Right lobe of liver (tissue), 6 donors: ENCODE measurements at regions not wholly inside any gene's neighbourhood (a gene's known extent, or its start where the extent isn't known, plus 50 kb on each side); places are given as distances from the start of the nearest gene placed in this dataset.

Experiments used
- ATAC-seq, 4 donors: fragments of 200-7000 bp; cut with Tn5 transposase; one replicate each; pipeline ENCODE4 v1.9.1; 2020; ENCODE audit warnings: mild to moderate bottlenecking in 4 of 4, moderate library complexity in 4 of 4
- DNase-seq, 3 donors: peaks; one replicate each; pipeline ENCODE4 v3.0.0-alpha.2; 2020
- H3K27ac ChIP-seq, 3 donors: fragments of 200-600 bp; one replicate each; pipeline ENCODE4 v1.8.0; 2022
- H3K27me3 ChIP-seq, 2 donors: fragments of 200-600 bp; one replicate each; pipeline ENCODE4 v1.8.0; 2022
- H3K36me3 ChIP-seq, 4 donors: fragments of 200-600 bp; sonication (generic) in 1 of 4; one replicate each; pipeline versions ENCODE4 v1.5.1 to v1.8.0; 2017 to 2022; ENCODE audit warnings: control low read depth in 1 of 4
- H3K4me1 ChIP-seq, 4 donors: fragments of 200-600 bp; sonication (generic) in 1 of 4; one replicate each; pipeline versions ENCODE4 v1.5.1 to v1.8.0; 2017 to 2022; ENCODE audit warnings: control low read depth in 1 of 4
- H3K4me3 ChIP-seq, 3 donors: fragments of 200-600 bp; one replicate each; pipeline ENCODE4 v1.8.0; 2022
- H3K9me3 ChIP-seq, 4 donors: fragments of 200-600 bp; sonication (generic) in 1 of 4; one replicate each; pipeline versions ENCODE4 v1.5.1 to v1.8.0; 2017 to 2022; ENCODE audit warnings: control low read depth in 1 of 4
- POLR2A ChIP-seq: fragments of 450-650 bp; IDR thresholded peaks from one replicate; pipeline ENCODE4 v1.6.1; 2017; ENCODE audit warnings: antibody characterized with exemption, mild to moderate bottlenecking
- WGBS: methylation state at CpG from one replicate; pipeline ENCODE4 v1.1.6; 2018; ENCODE audit warnings: low coverage, low lambda C conversion rate; ENCODE audit not compliant: insufficient coverage; ENCODE audit errors: missing lambda C conversion rate; 5-methylcytosine and 5-hydroxymethylcytosine counted together
- intact Hi-C, 2 donors: fragments of 100-400 bp; cut with DNase I; formaldehyde crosslinking; loops; one replicate each; pipeline versions ENCODE4 v1.11.2 to v1.14.1; 2022
- TF ChIP-seq, protein P1 (sequence below), 4 donors: fragments of 200-600 bp in 3 of 4; fragments of 450-650 bp in 1 of 4; IDR thresholded peaks; one replicate each; pipeline versions ENCODE4 v1.5.1 to v1.8.0; 2016 to 2022; ENCODE audit warnings: antibody characterized with exemption in 4 of 4, mild to moderate bottlenecking in 2 of 4
- donor health status: DM: no; HTN: yes; CAD: no.
- donor health status: DM: no; HTN: no; CAD: no.
- donor health status: DM: no; HTN: no; CAD: no.
- donor health status: DM: no; HTN: yes; CAD: no.
- donor health status: DM: no; HTN: yes; CAD: no.

GRCh38 chr15:34691034-34691433 is 63.8 kb downstream of the GJD2 start:
- ATAC-seq = no peak
- 70% methylated on average over 1 of the region's 2 CpGs for WGBS
- no peaks in the 10 kb centered on the region for H3K36me3 ChIP-seq
- no peaks in the 10 kb centered on the region for H3K9me3 ChIP-seq
- no peak overlapping the region for H3K4me3 ChIP-seq
- no peaks in the 10 kb centered on the region for H3K4me1 ChIP-seq
- H3K27ac ChIP-seq = no peak overlapping the region
- TF ChIP-seq, protein P1, sequence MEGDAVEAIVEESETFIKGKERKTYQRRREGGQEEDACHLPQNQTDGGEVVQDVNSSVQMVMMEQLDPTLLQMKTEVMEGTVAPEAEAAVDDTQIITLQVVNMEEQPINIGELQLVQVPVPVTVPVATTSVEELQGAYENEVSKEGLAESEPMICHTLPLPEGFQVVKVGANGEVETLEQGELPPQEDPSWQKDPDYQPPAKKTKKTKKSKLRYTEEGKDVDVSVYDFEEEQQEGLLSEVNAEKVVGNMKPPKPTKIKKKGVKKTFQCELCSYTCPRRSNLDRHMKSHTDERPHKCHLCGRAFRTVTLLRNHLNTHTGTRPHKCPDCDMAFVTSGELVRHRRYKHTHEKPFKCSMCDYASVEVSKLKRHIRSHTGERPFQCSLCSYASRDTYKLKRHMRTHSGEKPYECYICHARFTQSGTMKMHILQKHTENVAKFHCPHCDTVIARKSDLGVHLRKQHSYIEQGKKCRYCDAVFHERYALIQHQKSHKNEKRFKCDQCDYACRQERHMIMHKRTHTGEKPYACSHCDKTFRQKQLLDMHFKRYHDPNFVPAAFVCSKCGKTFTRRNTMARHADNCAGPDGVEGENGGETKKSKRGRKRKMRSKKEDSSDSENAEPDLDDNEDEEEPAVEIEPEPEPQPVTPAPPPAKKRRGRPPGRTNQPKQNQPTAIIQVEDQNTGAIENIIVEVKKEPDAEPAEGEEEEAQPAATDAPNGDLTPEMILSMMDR (IDR thresholded peaks at IDR 0.05) = no peak
- no peak for TF ChIP-seq POLR2A
- no peaks in the 10 kb centered on the region for H3K27me3 ChIP-seq
- DNase-seq = no peak
- intact Hi-C loops = no loop called here

DNA sequence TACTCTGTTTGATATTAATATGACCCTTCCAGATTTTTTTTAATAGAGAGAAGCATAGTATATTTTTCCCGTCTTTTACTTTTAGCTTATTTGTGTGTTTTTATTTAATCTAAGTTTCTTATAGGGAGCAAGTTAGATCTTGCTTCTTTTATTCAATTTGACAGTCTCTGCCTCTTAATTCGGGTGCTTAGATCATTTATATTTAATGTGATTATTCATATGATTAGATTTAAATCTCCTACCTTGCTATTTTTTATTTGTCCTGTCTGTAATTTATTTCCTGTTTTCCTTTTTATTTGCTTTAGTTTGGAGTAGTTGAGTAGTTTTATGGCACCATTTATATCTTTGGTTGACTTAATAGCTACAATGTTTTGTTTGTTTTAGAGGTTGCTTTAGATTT is 66.1 kb downstream of the GJD2 start:
- intact Hi-C loops = no loop called here
- no peaks in the 10 kb centered on the region for H3K4me1 ChIP-seq
- H3K9me3 ChIP-seq = no peaks in the 10 kb centered on the region
- H3K27ac ChIP-seq = no peak overlapping the region
- WGBS = 17% methylated on average over 2 of the region's 2 CpGs
- DNase-seq = no peak
- no peak overlapping the region for H3K4me3 ChIP-seq
- no peak for ATAC-seq
- H3K27me3 ChIP-seq = no peaks in the 10 kb centered on the region
- TF ChIP-seq, protein P1 (IDR thresholded peaks at IDR 0.05) = no peak
- TF ChIP-seq POLR2A = no peak
- H3K36me3 ChIP-seq = no peaks in the 10 kb centered on the region

GRCh38 chr15:34684351-34684750 is 70.4 kb downstream of the GJD2 start:
- no peak for TF ChIP-seq POLR2A
- TF ChIP-seq, protein P1 (IDR thresholded peaks at IDR 0.05) = no peak
- H3K4me1 ChIP-seq = no peaks in the 10 kb centered on the region
- DNase-seq (no peak), ATAC-seq (no peak)
- H3K27me3 ChIP-seq = no peaks in the 10 kb centered on the region
- no peak overlapping the region for H3K4me3 ChIP-seq
- H3K9me3 ChIP-seq = no peaks in the 10 kb centered on the region
- 53% methylated on average over 2 of the region's 2 CpGs for WGBS
- H3K27ac ChIP-seq = no peak overlapping the region
- intact Hi-C loops = no loop called here
- H3K36me3 ChIP-seq = no peaks in the 10 kb centered on the region

GRCh38 chr15:34682674-34683073 is 72.1 kb downstream of the GJD2 start:
- DNase-seq = no peak
- Histone ChIP-seq H3K9me3 (no peaks in the 10 kb centered on the region), H3K4me3 (no peak overlapping the region), H3K36me3 (no peaks in the 10 kb centered on the region), H3K27me3 (no peaks in the 10 kb centered on the region), H3K27ac (no peak overlapping the region), H3K4me1 (no peaks in the 10 kb centered on the region)
- intact Hi-C loops = no loop called here
- 53% methylated on average over 5 of the region's 5 CpGs for WGBS
- no peak for TF ChIP-seq POLR2A
- TF ChIP-seq, protein P1 (IDR thresholded peaks at IDR 0.05) = no peak
- no peak for ATAC-seq

DNA sequence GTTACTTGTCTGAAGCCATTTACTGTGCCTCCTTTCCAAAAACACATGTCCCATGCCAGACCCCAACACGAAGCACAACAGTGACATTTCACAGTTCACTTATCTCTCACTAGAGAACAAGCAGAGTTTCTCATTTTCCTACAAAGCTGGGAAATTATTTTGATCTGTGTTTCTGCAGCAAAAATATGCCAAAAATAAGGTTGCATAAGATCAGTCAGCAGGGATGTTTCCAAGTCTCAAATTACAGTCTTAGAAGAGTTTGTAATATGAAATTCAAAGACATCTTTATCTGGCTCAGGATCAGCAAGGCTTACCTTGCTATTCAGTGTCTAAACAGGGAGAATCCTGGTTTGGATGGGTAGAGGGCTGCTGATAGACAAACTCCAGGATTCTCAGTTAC is 75.5 kb downstream of the GJD2 start:
- Histone ChIP-seq H3K27me3 (no peaks in the 10 kb centered on the region), H3K36me3 (no peaks in the 10 kb centered on the region), H3K27ac (no peak overlapping the region), H3K4me1 (no peaks in the 10 kb centered on the region), H3K9me3 (no peaks in the 10 kb centered on the region), H3K4me3 (no peak overlapping the region)
- DNase-seq (no peak), ATAC-seq (no peak)
- TF ChIP-seq, protein P1 (IDR thresholded peaks at IDR 0.05) = no peak
- TF ChIP-seq POLR2A = no peak
- intact Hi-C loops = no loop called here
- WGBS = 7% methylated on average over 1 of the region's 1 CpG
